HG03558 (cell line): ENCODE measurements at regions not wholly inside any gene's neighbourhood (a gene's known extent, or its start where the extent isn't known, plus 50 kb on each side); places are given as distances from the start of the nearest gene placed in this dataset.
"Not testable (repeated sequence)": the region's sequence is repeated elsewhere in the genome, so short reads cannot be mapped to it uniquely, and the experiment has no call there.

Experiments used
- ATAC-seq: cut with Tn5 transposase; IDR thresholded peaks from one replicate; pipeline ENCODE4 v1.9.1; 2021; ENCODE audit warnings: moderate number of reproducible peaks; ENCODE audit not compliant: unreplicated experiment; ENCODE audit errors: extremely low read depth

DNA sequence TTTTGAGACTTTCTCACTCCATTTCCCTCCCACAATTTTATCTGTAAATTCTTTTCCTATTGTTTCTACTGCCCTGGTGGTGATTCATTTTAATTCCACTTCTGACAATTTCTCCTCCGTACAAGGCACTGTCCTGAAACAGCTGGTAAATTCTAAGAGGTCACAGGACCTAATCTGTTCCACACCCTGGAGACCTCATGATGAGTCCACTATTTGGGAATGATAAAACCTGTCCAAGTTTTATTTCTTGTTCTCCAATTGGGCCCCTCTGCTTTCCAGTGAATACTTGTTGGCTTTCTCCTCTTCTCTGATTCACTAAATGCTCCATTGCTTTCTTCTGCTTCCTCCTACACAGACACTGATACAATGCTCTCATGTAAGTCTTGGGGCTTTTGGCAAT, 343.1 kb upstream of the DUSP10 start:
- no peak for ATAC-seq

GRCh38 chr1:222084048-222084447, 342.2 kb upstream of the DUSP10 start:
- ATAC-seq: no peak

DNA sequence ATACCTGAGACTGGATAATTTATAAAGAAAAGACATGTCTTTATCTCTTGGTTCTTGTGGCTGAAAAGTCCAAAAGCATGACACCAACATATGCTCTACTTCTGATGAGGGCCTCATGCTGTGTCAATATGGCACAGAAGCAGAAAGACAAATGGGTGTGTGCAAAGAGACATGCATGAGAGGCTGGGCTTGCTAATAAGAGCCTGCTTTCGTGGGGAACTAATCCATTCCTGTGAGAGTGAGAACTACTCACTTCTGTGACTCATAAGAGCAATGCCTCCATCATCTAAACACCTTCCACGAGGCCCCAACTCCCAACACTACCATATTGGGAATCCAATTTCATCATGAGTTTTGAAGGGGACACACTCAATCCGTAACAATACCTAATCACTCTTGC, 340.0 kb upstream of the DUSP10 start:
- no peak for ATAC-seq

- ATAC-seq: no peak
Observed at GRCh38 chr1:222079566-222079965, 337.7 kb upstream of the DUSP10 start.

- ATAC-seq: no peak
Observed at GRCh38 chr1:222077206-222077605, 335.3 kb upstream of the DUSP10 start.

GRCh38 chr1:222074317-222074716, 332.4 kb upstream of the DUSP10 start:
- ATAC-seq: no peak

- ATAC-seq: no peak
Observed at GRCh38 chr1:222073307-222073995, 331.6 kb upstream of the DUSP10 start.

DNA sequence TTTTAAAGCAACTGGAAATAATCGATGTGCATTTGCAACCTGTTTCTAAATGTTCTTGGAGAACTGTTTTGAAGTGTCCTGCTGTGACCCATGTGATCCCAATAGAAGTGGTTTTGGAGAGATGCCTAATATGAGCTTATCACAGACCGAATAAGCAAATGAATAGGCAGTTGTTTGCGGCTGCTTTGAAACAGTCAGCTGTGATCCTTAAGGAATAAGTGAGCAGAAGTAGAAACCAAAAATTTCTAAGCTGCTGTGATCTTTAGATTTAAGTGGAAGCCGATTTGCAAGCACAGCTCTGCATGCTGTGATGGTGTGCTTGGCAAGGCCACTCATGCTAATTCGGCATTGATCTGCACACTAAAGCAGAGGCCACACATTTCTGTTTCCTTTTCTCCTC, 329.5 kb upstream of the DUSP10 start:
- ATAC-seq: no peak

GRCh38 chr1:222068937-222069336, 327.0 kb upstream of the DUSP10 start:
- no peak for ATAC-seq

DNA sequence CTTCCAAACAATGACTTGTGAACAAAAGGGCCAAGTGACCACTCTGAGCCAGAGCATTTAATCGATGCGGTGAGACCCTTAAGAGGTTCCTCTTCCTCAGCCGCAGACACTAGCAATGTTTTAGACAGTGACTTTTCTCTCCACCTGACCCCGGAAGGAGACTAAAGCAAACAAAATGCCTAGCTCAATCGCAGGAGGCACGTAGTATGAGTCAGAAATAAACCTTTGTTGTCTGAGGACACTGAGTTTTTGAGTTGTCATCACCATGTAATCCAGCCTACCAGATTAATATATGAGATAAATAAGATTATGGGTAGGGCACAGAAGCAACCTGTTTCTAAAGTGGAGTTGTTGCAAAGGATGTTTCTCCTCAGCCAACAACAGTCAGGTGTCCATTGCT, 326.2 kb upstream of the DUSP10 start:
- no peak for ATAC-seq

DNA sequence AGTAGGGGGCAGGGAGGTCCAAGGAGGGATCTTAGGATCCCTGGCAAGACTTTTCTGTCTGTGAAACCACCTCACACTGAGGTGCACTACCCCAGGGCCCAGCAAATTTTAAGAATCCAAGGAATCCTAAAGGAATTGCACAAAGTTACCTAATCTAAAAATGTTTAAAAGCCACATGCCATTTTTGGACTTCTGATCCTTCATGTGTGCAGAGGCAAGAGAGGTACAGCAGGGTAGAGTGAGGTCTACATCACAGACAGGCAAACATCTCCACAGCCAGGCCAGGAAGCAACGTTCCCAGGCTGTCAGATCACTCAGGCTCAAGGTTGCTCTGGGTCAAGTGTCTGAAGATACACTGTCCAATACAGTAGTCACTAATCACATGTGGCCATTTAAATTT, 324.6 kb upstream of the DUSP10 start:
- ATAC-seq: no peak

DNA sequence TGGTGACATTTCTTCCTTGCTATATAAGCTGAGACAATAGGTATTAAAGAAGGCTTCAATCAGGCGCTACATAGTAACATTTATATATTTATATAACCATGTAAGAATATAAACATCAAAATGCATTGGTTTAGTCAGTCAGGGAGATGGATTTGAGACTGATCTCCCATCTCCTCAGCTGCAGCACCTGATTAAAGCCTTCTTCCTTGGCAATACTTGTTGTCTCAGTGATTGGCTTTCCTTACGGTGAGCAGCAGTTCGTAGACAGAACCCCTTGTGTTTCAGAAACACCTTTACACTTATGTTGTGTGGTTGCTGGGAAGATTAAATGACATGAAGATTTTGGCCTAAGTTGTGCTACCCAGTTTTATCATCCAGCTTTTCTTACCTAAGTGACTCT, 323.3 kb upstream of the DUSP10 start:
- ATAC-seq: no peak

GRCh38 chr1:222064388-222065211, 322.7 kb upstream of the DUSP10 start:
- ATAC-seq: no peak

DNA sequence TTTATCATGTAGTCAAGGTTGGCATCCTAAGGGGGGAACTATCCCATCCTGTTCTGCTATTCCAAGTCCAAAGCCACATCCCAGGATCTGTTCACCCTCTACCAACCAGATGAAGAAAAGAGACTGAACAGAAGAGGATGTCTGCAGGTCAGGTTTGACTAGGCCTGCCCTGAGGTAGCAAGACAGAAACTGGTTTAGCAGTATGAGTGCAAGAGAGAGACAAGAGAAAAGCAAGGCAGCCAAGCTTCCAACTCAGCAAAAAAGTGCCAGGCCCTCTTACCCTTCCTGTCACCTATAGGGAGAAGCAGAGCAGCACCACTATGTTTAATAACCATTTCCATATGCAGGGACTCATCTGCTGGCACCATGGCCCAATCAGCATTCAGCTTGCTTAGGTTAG, 320.8 kb upstream of the DUSP10 start:
- ATAC-seq: no peak

- ATAC-seq: no peak
Observed at GRCh38 chr1:222061711-222062359, 319.9 kb upstream of the DUSP10 start.

GRCh38 chr1:222060210-222060916, 318.5 kb upstream of the DUSP10 start:
- ATAC-seq: no peak

DNA sequence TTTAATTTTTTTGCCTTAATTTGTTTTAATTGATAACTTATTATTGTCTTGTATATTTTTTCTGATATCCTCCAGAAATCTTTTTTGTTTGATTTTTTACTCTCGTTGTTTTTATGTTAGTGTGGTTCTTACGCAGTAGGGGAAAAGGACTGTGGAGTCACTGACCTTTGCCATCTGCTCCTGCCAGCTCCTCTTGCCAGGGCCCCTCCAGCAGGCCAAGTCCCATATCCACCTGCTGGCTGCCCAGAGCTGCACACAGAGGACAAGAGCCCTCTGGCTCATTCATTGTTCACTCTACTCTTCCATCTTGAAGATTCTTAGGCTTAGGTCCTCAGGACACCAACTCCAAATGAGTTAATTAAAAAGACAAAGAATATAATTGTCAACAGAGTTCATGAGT, 316.4 kb upstream of the DUSP10 start:
- ATAC-seq: no peak

DNA sequence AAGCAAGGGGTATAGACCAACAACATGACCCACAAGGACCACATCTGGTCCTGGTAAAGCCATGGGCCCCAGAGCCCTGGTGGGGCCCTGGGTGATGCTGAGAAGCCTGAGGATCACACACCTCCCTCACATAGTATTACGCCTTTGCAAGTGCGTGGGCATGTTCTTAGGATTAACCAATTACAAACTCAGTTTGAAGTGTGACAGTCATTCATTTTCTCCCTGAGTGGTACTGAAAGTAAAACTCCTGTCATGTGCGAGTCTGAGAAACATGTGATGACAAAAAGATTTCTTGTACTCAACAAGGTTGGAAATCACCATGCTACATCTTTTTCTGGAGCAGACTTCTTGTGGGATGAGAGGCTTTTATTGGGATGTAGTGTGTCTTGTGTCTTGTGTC, 315.3 kb upstream of the DUSP10 start:
- ATAC-seq: no peak

DNA sequence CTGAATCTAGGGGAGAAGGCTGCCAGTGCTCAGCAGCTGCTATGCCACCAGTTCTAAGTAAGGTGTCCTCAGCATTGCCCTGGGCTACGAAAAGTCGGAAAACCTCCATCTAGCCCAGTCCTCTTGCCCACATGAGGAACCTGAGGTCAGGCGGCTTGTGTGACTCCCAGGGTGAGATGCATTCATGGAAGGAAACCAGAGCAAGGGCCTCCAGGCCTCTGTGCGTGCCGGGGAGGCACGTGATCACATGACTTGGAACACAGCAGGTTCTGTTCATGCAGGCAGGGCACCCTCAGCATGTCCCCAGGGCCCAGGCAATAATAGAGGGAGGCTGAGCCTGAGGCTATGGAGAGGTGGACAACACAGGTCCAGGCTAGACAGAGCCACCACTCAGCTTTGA, 312.5 kb upstream of the DUSP10 start:
- ATAC-seq: no peak

DNA sequence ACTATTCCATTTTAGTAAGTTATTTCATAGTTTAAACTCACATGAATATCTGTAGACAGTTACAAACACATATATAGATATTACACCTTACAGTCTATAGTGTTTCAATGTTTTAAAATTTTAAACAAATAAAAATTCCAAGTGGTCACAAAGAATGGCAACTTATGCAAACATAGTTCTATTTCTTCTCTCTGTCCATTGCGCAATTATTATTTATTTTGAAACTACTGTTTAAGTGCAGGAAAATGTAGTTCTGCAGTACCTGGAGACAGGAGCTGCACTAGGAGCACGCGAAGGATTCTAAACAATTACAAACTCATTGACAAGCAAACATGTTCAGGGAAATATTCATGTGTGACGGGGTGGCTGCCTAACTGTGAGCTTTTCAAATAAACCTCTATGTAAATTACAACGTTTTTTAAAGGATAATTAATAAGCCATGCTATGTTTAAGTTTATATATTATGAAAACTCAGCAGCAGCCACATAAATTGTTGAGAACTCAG, 312.0 kb upstream of the DUSP10 start:
- no peak for ATAC-seq

GRCh38 chr1:222051311-222051710, 309.4 kb upstream of the DUSP10 start:
- ATAC-seq: not testable (repeated sequence)
